Mesendoderm (in vitro differentiated cells): ENCODE measurements at regions not wholly inside any gene's neighbourhood (a gene's known extent, or its start where the extent isn't known, plus 50 kb on each side); places are given as distances from the start of the nearest gene placed in this dataset.

Source experiments
- DNase-seq: peaks from one replicate; pipeline ENCODE4 v3.0.0; 2013
- H2AK5ac ChIP-seq: 2 replicates; pipeline ENCODE4 v1.6.1; 2013; ENCODE audit warnings: low read length, inconsistent platforms
- H2BK120ac ChIP-seq: 2 replicates; pipeline ENCODE4 v1.6.1; 2013; ENCODE audit warnings: low read depth, mild to moderate bottlenecking, low read length, moderate library complexity, mixed read lengths
- H2BK15ac ChIP-seq: replicated peaks from 2 replicates; pipeline ENCODE4 v1.6.1; 2013; ENCODE audit warnings: low read depth, mild to moderate bottlenecking, moderate library complexity
- H2BK5ac ChIP-seq: 2 replicates; pipeline ENCODE4 v1.6.1; 2013; ENCODE audit warnings: low read length, inconsistent platforms
- H3K18ac ChIP-seq: 2 replicates; pipeline ENCODE4 v1.6.1; 2013; ENCODE audit warnings: mild to moderate bottlenecking, low read length, mixed read lengths
- H3K23ac ChIP-seq: one replicate; pipeline ENCODE4 v1.6.1; 2013; ENCODE audit warnings: low read length
- H3K27ac ChIP-seq: 2 replicates; pipeline ENCODE4 v1.5.1; 2013; ENCODE audit warnings: low read depth, mild to moderate bottlenecking, inconsistent platforms, low read length, moderate library complexity
- H3K27me3 ChIP-seq: 2 replicates; pipeline ENCODE4 v1.6.1; 2013; ENCODE audit warnings: low read length, control low read depth, mild to moderate bottlenecking, inconsistent platforms; ENCODE audit not compliant: insufficient read depth, poor library complexity
- H3K36me3 ChIP-seq: 2 replicates; pipeline ENCODE4 v1.6.1; 2013; ENCODE audit warnings: low read length, inconsistent platforms; ENCODE audit not compliant: control insufficient read depth, insufficient read depth
- H3K4ac ChIP-seq: one replicate; pipeline ENCODE4 v1.6.1; 2013; ENCODE audit warnings: low read depth, mild to moderate bottlenecking, low read length, moderate library complexity
- H3K4me1 ChIP-seq: 2 replicates; pipeline ENCODE4 v1.6.1; 2013; ENCODE audit warnings: low read depth, low read length, inconsistent platforms; ENCODE audit not compliant: control insufficient read depth
- H3K4me2 ChIP-seq: 2 replicates; pipeline ENCODE4 v1.6.1; 2013; ENCODE audit warnings: low read length
- H3K4me3 ChIP-seq: 2 replicates; pipeline ENCODE4 v1.5.1; 2013; ENCODE audit warnings: mild to moderate bottlenecking, low read length
- H3K56ac ChIP-seq: one replicate; pipeline ENCODE4 v1.6.1; 2013; ENCODE audit warnings: low read length
- H3K79me1 ChIP-seq: 2 replicates; pipeline ENCODE4 v1.6.1; 2013; ENCODE audit warnings: low read length, inconsistent platforms
- H3K79me2 ChIP-seq: 2 replicates; pipeline ENCODE4 v1.6.1; 2013; ENCODE audit warnings: mild to moderate bottlenecking, low read length; ENCODE audit not compliant: control insufficient read depth, insufficient read depth
- H3K9ac ChIP-seq: 2 replicates; pipeline ENCODE4 v1.6.1; 2013; ENCODE audit warnings: low read length, inconsistent platforms
- H4K5ac ChIP-seq: one replicate; pipeline ENCODE4 v1.6.1; 2013; ENCODE audit warnings: low read length
- H4K8ac ChIP-seq: one replicate; pipeline ENCODE4 v1.6.1; 2013; ENCODE audit warnings: low read depth, mild to moderate bottlenecking, control low read depth, low read length, moderate library complexity
- WGBS: extraction: QIAGEN DNeasy Blood & Tissue Kit; methylation state at CpG from one replicate; pipeline ENCODE4 v1.1.7; 2013; ENCODE audit warnings: low lambda C conversion rate, missing lambda C conversion rate; ENCODE audit not compliant: insufficient coverage; ENCODE audit errors: extremely low coverage; 5-methylcytosine and 5-hydroxymethylcytosine counted together

DNA sequence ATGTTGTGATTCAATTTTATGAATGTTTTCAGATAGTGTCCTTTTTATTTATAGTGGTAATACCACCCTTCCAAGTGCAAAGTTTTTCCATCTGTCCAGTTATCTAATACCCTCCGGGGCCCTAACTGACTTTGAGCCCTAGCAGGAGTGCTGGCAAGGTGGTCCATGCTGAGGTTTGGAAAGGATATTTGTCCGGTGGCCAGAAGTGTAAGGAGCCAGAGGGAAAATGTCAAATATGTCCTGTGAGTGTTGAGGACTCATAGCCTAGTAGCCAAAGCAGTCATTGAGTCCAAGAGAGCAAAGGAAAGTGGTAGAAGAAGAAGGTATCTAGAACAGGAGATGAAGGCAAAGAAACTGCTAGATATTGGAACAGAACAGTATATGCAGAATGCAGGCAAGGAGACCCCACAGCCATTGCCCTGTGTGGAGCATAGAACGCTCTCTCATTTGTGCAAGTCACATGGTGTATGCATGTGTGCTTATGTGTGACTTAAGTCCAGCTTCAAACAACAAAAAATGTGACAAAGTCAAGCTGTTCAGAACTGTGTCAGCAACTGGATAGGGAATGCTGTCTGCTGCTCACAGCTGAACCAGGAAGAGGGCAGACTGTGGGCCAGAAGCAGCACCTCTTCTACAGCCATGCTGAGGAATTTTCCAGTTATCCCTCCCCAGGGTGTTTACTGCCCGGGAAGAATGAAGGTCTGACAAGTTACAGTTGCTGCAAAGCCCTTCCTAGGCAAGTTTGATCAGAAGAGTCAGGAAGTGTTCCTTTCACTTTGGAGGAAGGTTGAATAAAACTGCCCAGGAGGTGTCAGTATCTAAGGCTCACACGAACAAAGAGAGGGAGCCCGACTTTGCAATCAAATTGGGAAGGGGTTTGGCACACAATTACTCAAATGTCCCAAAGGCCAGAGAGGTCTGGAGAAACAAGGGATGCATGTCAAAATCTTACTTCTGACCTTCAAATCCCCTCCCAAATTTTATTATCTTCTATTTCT lies 463.3 kb upstream of the DMAC1 start:
- H4K5ac ChIP-seq = no peak overlapping the region
- H3K9ac ChIP-seq = no peak overlapping the region
- H4K8ac ChIP-seq = no peak overlapping the region
- no peak overlapping the region for H3K4me3 ChIP-seq
- no peak overlapping the region for H3K4me2 ChIP-seq
- H3K18ac ChIP-seq = no peak overlapping the region
- H3K56ac ChIP-seq = peak overlapping the region; percentile 44
- no peaks in the 10 kb centered on the region for H3K79me2 ChIP-seq
- H2BK120ac ChIP-seq = no peak overlapping the region
- no peaks in the 10 kb centered on the region for H3K27me3 ChIP-seq
- peak overlapping the region; percentile 19 for H3K27ac ChIP-seq
- no peaks in the 10 kb centered on the region for H3K36me3 ChIP-seq
- peak overlapping the region; percentile 17 for H2AK5ac ChIP-seq
- H3K79me1 ChIP-seq = no peaks in the 10 kb centered on the region
- no CpG with 5 or more reads among the region's 6 CpGs for WGBS
- H3K23ac ChIP-seq = peak overlapping the region; percentile 32
- peak overlapping the region; percentile 17 for H2BK5ac ChIP-seq
- DNase-seq = peak; percentile 71
- H2BK15ac ChIP-seq = no peak overlapping the region
- H3K4me1 ChIP-seq = peaks cover 26% of the 10 kb centered on the region
- no peak overlapping the region for H3K4ac ChIP-seq

DNA sequence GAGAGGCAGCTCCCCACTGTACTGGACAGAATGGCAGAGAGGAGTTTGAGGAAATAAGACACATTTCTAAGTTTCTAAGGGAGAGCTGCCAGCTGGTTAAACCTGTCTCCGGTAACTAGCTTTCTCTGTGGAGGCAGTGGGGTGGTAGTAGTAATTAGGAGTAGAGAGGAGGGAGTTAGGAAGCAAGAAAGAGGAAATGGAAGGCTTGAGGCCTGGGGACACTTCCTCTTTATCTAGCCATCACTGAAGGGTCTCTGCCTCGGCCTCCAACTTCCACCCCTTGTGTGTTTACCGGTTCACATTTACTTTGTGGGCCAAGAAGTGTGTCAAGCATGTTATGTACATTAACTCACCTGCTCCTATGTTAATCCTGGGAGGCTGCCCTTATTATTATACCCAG lies 462.2 kb upstream of the DMAC1 start:
- Histone ChIP-seq H3K9ac (no peak overlapping the region), H3K4ac (no peak overlapping the region), H3K23ac (no peak overlapping the region), H2BK5ac (no peak overlapping the region), H3K79me2 (no peaks in the 10 kb centered on the region), H3K27me3 (no peaks in the 10 kb centered on the region), H3K4me2 (no peak overlapping the region), H4K5ac (no peak overlapping the region), H4K8ac (no peak overlapping the region), H3K36me3 (no peaks in the 10 kb centered on the region), H2BK15ac (no peak overlapping the region), H3K18ac (no peak overlapping the region), H3K4me1 (peaks cover 27% of the 10 kb centered on the region), H3K79me1 (no peaks in the 10 kb centered on the region), H2AK5ac (no peak overlapping the region), H3K56ac (peak overlapping the region; percentile 6), H2BK120ac (no peak overlapping the region), H3K27ac (no peak overlapping the region), H3K4me3 (no peak overlapping the region)
- no CpG with 5 or more reads among the region's 3 CpGs for WGBS
- DNase-seq = no peak

DNA sequence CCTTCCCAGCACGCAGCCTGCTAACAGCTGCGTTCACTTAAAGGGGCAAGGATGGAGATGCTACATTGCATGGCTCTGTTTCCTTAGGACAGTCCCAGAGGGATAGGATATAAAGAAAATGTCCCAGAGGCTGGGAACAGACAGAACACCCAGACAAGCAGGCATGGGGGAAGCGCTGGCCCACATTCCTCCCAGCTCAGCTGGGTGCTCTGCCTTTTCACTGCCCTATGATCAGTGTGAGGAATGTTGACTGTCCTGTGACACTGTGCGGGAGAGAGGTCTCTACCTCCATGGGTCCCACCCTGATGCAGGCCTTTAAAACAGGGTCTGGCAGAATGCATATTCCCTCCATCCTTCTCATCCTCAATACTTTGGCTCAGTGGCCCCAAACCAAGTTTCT lies 459.4 kb upstream of the DMAC1 start:
- no peak overlapping the region for H3K4me2 ChIP-seq
- no peak overlapping the region for H3K9ac ChIP-seq
- no peak overlapping the region for H2BK120ac ChIP-seq
- no peak overlapping the region for H3K18ac ChIP-seq
- peaks cover 21% of the 10 kb centered on the region for H3K4me1 ChIP-seq
- H4K5ac ChIP-seq = no peak overlapping the region
- H4K8ac ChIP-seq = no peak overlapping the region
- no peak for DNase-seq
- no peak overlapping the region for H3K4me3 ChIP-seq
- no peaks in the 10 kb centered on the region for H3K27me3 ChIP-seq
- H3K79me2 ChIP-seq = no peaks in the 10 kb centered on the region
- H3K23ac ChIP-seq = no peak overlapping the region
- H2BK15ac ChIP-seq = no peak overlapping the region
- H3K36me3 ChIP-seq = no peaks in the 10 kb centered on the region
- H3K27ac ChIP-seq = no peak overlapping the region
- H3K4ac ChIP-seq = no peak overlapping the region
- H2BK5ac ChIP-seq = no peak overlapping the region
- H2AK5ac ChIP-seq = peak overlapping the region; percentile 75
- H3K56ac ChIP-seq = no peak overlapping the region
- H3K79me1 ChIP-seq = no peaks in the 10 kb centered on the region
- WGBS = no CpG with 5 or more reads among the region's 4 CpGs

DNA sequence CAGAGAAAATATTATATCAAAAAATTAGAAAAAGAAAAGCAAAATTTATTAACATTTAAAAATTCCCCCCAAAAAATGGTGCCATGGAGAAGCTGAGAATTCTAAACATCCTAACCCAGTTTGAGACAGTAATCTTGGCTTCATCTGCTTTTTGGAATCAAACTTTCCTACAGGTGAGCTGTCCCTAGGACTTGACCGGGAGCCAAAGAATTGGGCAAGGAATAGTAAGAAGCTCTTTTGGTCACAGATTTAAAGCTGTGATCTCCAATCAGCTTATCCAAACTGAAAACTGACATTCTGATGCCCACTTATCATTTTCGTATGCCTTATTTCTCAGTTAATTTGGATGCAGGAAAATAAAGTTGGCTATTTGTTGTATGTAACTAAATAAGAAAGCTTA lies 457.3 kb upstream of the DMAC1 start:
- Histone ChIP-seq H3K79me1 (no peaks in the 10 kb centered on the region), H3K4me3 (no peak overlapping the region), H3K4me2 (no peak overlapping the region), H2AK5ac (no peak overlapping the region), H2BK15ac (no peak overlapping the region), H3K4me1 (peaks cover 15% of the 10 kb centered on the region), H3K79me2 (no peaks in the 10 kb centered on the region), H3K4ac (no peak overlapping the region), H2BK120ac (no peak overlapping the region), H3K9ac (no peak overlapping the region), H3K36me3 (no peaks in the 10 kb centered on the region), H3K18ac (no peak overlapping the region), H4K8ac (no peak overlapping the region), H3K27ac (peak overlapping the region; percentile 22), H4K5ac (no peak overlapping the region), H2BK5ac (no peak overlapping the region), H3K56ac (no peak overlapping the region), H3K27me3 (no peaks in the 10 kb centered on the region), H3K23ac (no peak overlapping the region)
- no CpG with 5 or more reads among the region's 2 CpGs for WGBS
- DNase-seq = no peak

DNA sequence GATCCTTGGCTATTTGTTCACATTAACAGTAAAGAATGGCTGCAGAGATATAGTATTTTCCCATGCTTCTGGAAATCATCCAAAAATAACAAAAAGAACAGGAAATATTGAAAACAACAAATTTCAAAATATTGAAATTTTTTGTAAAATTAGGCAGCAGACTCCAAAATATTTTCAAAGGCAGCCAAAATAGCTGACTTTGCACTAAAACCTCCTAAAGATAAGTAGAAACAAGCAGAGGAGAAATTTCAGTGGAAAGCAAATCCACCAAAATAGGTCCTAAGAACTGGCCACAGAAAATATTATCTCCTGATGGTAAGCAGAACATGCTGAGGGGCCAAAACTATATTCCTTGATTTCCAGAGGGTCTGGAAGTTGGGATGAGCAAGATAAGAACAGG lies 456.3 kb upstream of the DMAC1 start:
- Histone ChIP-seq H3K79me1 (no peaks in the 10 kb centered on the region), H3K9ac (no peak overlapping the region), H2BK15ac (no peak overlapping the region), H2BK120ac (no peak overlapping the region), H3K56ac (no peak overlapping the region), H3K27ac (no peak overlapping the region), H3K4me1 (peaks cover 7% of the 10 kb centered on the region), H4K5ac (no peak overlapping the region), H3K27me3 (no peaks in the 10 kb centered on the region), H3K36me3 (no peaks in the 10 kb centered on the region), H3K4me2 (no peak overlapping the region), H3K79me2 (no peaks in the 10 kb centered on the region), H3K4me3 (no peak overlapping the region), H3K18ac (peak overlapping the region; percentile 45), H3K4ac (no peak overlapping the region), H2BK5ac (no peak overlapping the region), H2AK5ac (no peak overlapping the region), H3K23ac (no peak overlapping the region), H4K8ac (no peak overlapping the region)
- DNase-seq = no peak

DNA sequence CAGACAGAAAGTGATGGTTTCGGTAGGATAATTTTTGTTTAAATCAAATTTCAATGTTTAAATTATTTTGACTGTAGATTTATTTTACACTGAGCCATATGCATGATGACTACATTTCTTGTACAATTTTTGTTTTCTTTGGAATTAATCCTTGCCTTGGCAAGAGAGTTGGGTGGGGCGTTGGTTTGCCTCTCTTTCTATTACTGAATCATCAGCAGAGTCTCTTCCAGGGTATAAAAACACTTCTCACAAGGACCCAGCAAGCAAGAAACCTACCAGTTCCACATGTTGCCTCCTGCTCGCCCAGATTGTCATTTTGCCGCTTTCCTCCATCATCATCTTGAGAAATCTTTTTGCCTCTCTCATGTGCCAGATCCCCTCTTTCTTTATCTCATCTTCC lies 455.0 kb upstream of the DMAC1 start:
- H3K56ac ChIP-seq = no peak overlapping the region
- no peak overlapping the region for H4K5ac ChIP-seq
- H3K4ac ChIP-seq = no peak overlapping the region
- no peak for DNase-seq
- no peak overlapping the region for H2BK5ac ChIP-seq
- H4K8ac ChIP-seq = peak overlapping the region; percentile 28
- H3K9ac ChIP-seq = no peak overlapping the region
- no peak overlapping the region for H2AK5ac ChIP-seq
- WGBS = no CpG with 5 or more reads among the region's 4 CpGs
- no peak overlapping the region for H3K27ac ChIP-seq
- no peak overlapping the region for H3K4me2 ChIP-seq
- H2BK120ac ChIP-seq = no peak overlapping the region
- no peak overlapping the region for H3K18ac ChIP-seq
- H3K4me3 ChIP-seq = no peak overlapping the region
- no peaks in the 10 kb centered on the region for H3K27me3 ChIP-seq
- no peaks in the 10 kb centered on the region for H3K36me3 ChIP-seq
- no peaks in the 10 kb centered on the region for H3K79me2 ChIP-seq
- peaks cover 6% of the 10 kb centered on the region for H3K4me1 ChIP-seq
- no peaks in the 10 kb centered on the region for H3K79me1 ChIP-seq
- H2BK15ac ChIP-seq = no peak overlapping the region
- no peak overlapping the region for H3K23ac ChIP-seq
